Thoracic aorta (tissue), 2 donors: ENCODE measurements at regions not wholly inside any gene's neighbourhood (a gene's known extent, or its start where the extent isn't known, plus 50 kb on each side); places are given as distances from the start of the nearest gene placed in this dataset.

Experiments used
- ATAC-seq: fragments of 150-250 bp; one replicate; pipeline ENCODE4 v1.8.0; 2017; ENCODE audit warnings: low read depth; ENCODE audit not compliant: insufficient number of reproducible peaks, low FRiP score
- DNase-seq: peaks from one replicate; pipeline ENCODE4 v3.0.0-alpha.2; 2020; ENCODE audit warnings: low spot score
- H3K27ac ChIP-seq, 2 donors: fragments of 200-600 bp; sonication (generic); 1 replicate in 1 of 2; 2 replicates in 1 of 2; pipeline ENCODE4 v1.5.1; 2016; ENCODE audit warnings: mild to moderate bottlenecking in 2 of 2, moderate library complexity in 2 of 2
- H3K27me3 ChIP-seq: fragments of 200-600 bp; sonication (generic); replicated peaks from 2 replicates; pipeline ENCODE4 v1.6.0; 2016; ENCODE audit warnings: mild to moderate bottlenecking; ENCODE audit not compliant: insufficient read depth
- H3K36me3 ChIP-seq: fragments of 200-600 bp; sonication (generic); one replicate; pipeline ENCODE4 v1.5.1; 2016
- H3K4me1 ChIP-seq, 2 donors: fragments of 200-600 bp; sonication (generic); 1 replicate in 1 of 2; 2 replicates in 1 of 2; pipeline versions ENCODE4 v1.5.1 to v1.6.0; 2016; ENCODE audit warnings: low read depth in 2 of 2, mild to moderate bottlenecking in 1 of 2; ENCODE audit not compliant: control insufficient read depth in 1 of 2
- H3K4me3 ChIP-seq: fragments of 200-600 bp; sonication (generic); 2 replicates; pipeline ENCODE4 v1.5.1; 2016; ENCODE audit warnings: mild to moderate bottlenecking
- H3K9me3 ChIP-seq: fragments of 200-600 bp; sonication (generic); 2 replicates; pipeline ENCODE4 v1.5.1; 2016
- TF ChIP-seq, protein P1 (sequence below): fragments of 200-600 bp; sonication (generic); IDR thresholded peaks from one replicate; pipeline ENCODE4 v1.5.1; 2019; ENCODE audit warnings: antibody characterized with exemption

DNA sequence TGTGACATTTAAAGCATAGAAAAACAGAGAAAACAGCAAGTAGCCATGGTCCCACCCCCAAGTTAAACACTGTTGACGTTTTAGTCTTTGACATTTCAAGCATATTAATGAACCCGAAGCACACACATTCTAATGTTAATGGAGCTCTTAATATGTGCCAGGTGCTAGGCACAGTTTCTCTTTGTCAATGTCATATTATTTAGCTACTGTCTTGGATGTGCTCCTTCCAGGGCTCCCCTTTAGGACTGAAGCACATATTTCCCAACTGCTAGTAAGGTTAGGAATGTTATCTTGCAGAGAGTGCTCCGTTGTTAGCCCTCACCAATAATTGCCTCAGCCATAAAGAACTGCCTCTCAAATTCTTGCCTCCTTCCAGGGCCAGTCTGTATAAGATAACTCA is 716.6 kb upstream of the TENM4 start:
- Histone ChIP-seq H3K27ac (no peak overlapping the region), H3K36me3 (no peaks in the 10 kb centered on the region), H3K27me3 (no peaks in the 10 kb centered on the region), H3K9me3 (no peaks in the 10 kb centered on the region), H3K4me1 (no peaks in the 10 kb centered on the region), H3K4me3 (no peak overlapping the region)
- TF ChIP-seq, protein P1, sequence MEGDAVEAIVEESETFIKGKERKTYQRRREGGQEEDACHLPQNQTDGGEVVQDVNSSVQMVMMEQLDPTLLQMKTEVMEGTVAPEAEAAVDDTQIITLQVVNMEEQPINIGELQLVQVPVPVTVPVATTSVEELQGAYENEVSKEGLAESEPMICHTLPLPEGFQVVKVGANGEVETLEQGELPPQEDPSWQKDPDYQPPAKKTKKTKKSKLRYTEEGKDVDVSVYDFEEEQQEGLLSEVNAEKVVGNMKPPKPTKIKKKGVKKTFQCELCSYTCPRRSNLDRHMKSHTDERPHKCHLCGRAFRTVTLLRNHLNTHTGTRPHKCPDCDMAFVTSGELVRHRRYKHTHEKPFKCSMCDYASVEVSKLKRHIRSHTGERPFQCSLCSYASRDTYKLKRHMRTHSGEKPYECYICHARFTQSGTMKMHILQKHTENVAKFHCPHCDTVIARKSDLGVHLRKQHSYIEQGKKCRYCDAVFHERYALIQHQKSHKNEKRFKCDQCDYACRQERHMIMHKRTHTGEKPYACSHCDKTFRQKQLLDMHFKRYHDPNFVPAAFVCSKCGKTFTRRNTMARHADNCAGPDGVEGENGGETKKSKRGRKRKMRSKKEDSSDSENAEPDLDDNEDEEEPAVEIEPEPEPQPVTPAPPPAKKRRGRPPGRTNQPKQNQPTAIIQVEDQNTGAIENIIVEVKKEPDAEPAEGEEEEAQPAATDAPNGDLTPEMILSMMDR = no peak
- no peak for ATAC-seq
- no peak for DNase-seq

DNA sequence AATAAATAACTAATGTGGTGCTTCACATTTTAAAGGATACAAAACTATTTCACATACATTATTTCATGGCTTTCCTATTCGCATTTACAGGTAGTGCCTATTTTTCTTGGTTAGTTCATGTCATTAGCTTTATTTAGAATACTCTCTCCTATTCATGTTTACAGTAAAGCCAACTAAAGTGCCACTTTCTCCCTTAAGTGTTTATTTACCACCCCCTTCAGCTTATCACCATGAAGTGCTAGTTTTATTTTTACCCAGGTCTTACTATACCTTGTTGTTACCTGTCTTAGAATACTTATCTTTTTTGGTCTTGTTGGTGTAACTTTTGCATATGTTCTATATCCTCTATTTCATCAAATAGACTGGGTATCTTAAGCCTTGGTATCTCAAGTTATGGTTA is 715.2 kb upstream of the TENM4 start:
- no peak overlapping the region for H3K27ac ChIP-seq
- no peaks in the 10 kb centered on the region for H3K27me3 ChIP-seq
- no peaks in the 10 kb centered on the region for H3K36me3 ChIP-seq
- H3K4me3 ChIP-seq = no peak overlapping the region
- TF ChIP-seq, protein P1 = no peak
- no peaks in the 10 kb centered on the region for H3K4me1 ChIP-seq
- DNase-seq (no peak), ATAC-seq (no peak)
- H3K9me3 ChIP-seq = no peaks in the 10 kb centered on the region

DNA sequence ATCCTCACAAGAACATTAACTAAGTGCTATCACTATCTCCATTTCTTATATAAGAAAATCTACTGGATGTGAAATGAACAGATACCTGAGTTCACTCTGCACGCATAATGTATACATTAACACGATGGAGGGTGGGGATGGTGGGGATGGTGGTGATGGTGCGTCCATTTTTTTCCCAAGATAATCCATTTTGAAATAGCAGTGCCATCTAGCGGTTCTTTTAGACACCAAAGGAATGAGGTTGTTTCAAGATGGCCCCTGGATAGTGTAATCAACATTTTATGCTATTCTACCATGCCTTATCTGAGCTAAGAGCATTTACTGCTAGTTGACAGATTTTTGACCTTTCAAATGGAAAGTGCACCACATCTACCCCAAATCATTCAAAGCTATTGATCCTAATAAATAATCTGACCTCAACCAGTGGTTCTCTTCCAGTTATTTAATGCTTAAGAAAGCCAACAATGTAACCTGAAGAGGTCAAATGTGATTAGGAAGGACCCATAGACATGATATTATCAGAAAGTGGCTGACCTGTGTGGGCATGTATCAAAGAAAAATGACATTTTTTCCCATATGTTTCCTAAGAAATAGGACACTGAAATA is 714.7 kb upstream of the TENM4 start:
- Histone ChIP-seq H3K27ac (no peak overlapping the region), H3K4me1 (no peaks in the 10 kb centered on the region), H3K4me3 (no peak overlapping the region), H3K9me3 (no peaks in the 10 kb centered on the region), H3K36me3 (no peaks in the 10 kb centered on the region), H3K27me3 (no peaks in the 10 kb centered on the region)
- TF ChIP-seq, protein P1 = no peak
- no peak for DNase-seq
- no peak for ATAC-seq

GRCh38 chr11:80146232-80146631 is 705.4 kb upstream of the TENM4 start:
- Histone ChIP-seq H3K4me1 (no peaks in the 10 kb centered on the region), H3K27ac (no peak overlapping the region), H3K36me3 (no peaks in the 10 kb centered on the region), H3K27me3 (no peaks in the 10 kb centered on the region), H3K9me3 (no peaks in the 10 kb centered on the region), H3K4me3 (no peak overlapping the region)
- no peak for DNase-seq
- no peak for ATAC-seq
- TF ChIP-seq, protein P1 = no peak

GRCh38 chr11:80144897-80145594 is 704.2 kb upstream of the TENM4 start:
- Histone ChIP-seq H3K4me3 (no peak overlapping the region), H3K9me3 (no peaks in the 10 kb centered on the region)
- ATAC-seq = no peak

More at GRCh38 chr11:80144897-80145594, 704.2 kb upstream of the TENM4 start:
- Histone ChIP-seq H3K36me3 (no peaks in the 10 kb centered on the region), H3K27me3 (no peaks in the 10 kb centered on the region), H3K4me1 (no peaks in the 10 kb centered on the region), H3K27ac (no peak overlapping the region)
- no peak for DNase-seq
- TF ChIP-seq, protein P1 = no peak
